OCI-LY7 (cell line): ENCODE measurements at regions not wholly inside any gene's neighbourhood (a gene's known extent, or its start where the extent isn't known, plus 50 kb on each side); places are given as distances from the start of the nearest gene placed in this dataset.

ENCODE experiments used
- BruUV-seq: library from RNA; stranded (reverse); fragments of 400-500 nt; replicated peaks from 2 replicates; lab custom pipeline; 2021; lab: Mats Ljungman, UMichigan
- CTCF ChIA-PET: fragments of 300-600 bp; sonication (Branson Sonifier 250); formaldehyde crosslinking; loops from one replicate; lab custom pipeline; 2022; ENCODE audit warnings: antibody characterized with exemption; ENCODE audit not compliant: unreplicated experiment; lab: Charles Lee
- POLR2A ChIA-PET: fragments of 300-600 bp; sonication (Branson Sonifier 250); formaldehyde crosslinking; loops from one replicate; lab custom pipeline; 2022; ENCODE audit warnings: antibody characterized with exemption; lab: Charles Lee
- DNase-seq: peaks from one replicate; pipeline ENCODE4 v3.0.0-alpha.2; 2015; ENCODE audit warnings: low spot score
- H2AFZ ChIP-seq: fragments of 200-600 bp; sonication (generic), shearing (Covaris generic); 2 replicates; pipeline ENCODE4 v1.6.1; 2014; ENCODE audit warnings: mild to moderate bottlenecking, antibody characterized with exemption, low read length, moderate library complexity
- H3K27ac ChIP-seq: fragments of 200-600 bp; sonication (generic); 2 replicates; pipeline ENCODE4 v1.5.1; 2014; ENCODE audit warnings: mixed run types, low read depth, mild to moderate bottlenecking, moderate library complexity, low read length, inconsistent platforms; ENCODE audit not compliant: poor library complexity, severe bottlenecking
- H3K36me3 ChIP-seq: fragments of 200-600 bp; sonication (generic); 2 replicates; pipeline ENCODE4 v1.6.1; 2014; ENCODE audit warnings: mild to moderate bottlenecking, antibody characterized with exemption, low read length, moderate library complexity, mixed read lengths; ENCODE audit not compliant: insufficient read depth
- H3K4me1 ChIP-seq: fragments of 200-600 bp; sonication (generic); 2 replicates; pipeline ENCODE4 v1.5.1; 2014; ENCODE audit warnings: mild to moderate bottlenecking, low read length; ENCODE audit not compliant: insufficient read depth, poor library complexity, severe bottlenecking
- H3K4me2 ChIP-seq: fragments of 200-600 bp; sonication (generic); 2 replicates; pipeline ENCODE4 v1.6.1; 2014; ENCODE audit warnings: mild to moderate bottlenecking, low read length
- H3K4me3 ChIP-seq: fragments of 200-600 bp; sonication (generic); 2 replicates; pipeline ENCODE4 v1.5.1; 2014; ENCODE audit warnings: mild to moderate bottlenecking, low read depth, low read length; ENCODE audit not compliant: poor library complexity, severe bottlenecking
- H3K79me2 ChIP-seq: fragments of 200-600 bp; sonication (generic); 2 replicates; pipeline ENCODE4 v1.6.1; 2016; ENCODE audit warnings: low read depth, mild to moderate bottlenecking, low read length, moderate library complexity, mixed read lengths; ENCODE audit not compliant: insufficient read depth
- H3K9me2 ChIP-seq: fragments of 200-600 bp; sonication (generic); 2 replicates; pipeline ENCODE4 v1.6.1; 2016; ENCODE audit warnings: mild to moderate bottlenecking, low read length, mixed read lengths; ENCODE audit not compliant: insufficient read depth
- H3K9me3 ChIP-seq: fragments of 200-600 bp; sonication (generic); 2 replicates; pipeline ENCODE4 v1.6.1; 2014; ENCODE audit warnings: mild to moderate bottlenecking, mixed run types, low read length, mixed read lengths
- H4K20me1 ChIP-seq: fragments of 200-600 bp; sonication (generic); 2 replicates; pipeline ENCODE4 v1.6.1; 2014; ENCODE audit warnings: mild to moderate bottlenecking, antibody characterized with exemption, low read length, moderate library complexity, mixed read lengths; ENCODE audit not compliant: insufficient read depth
- EZH2phosphoT487 ChIP-seq: fragments of 200-600 bp; sonication (generic); IDR thresholded peaks from 2 replicates; pipeline ENCODE4 v1.6.1; 2018; ENCODE audit warnings: low read depth, borderline replicate concordance, mild to moderate bottlenecking, mixed run types, antibody characterized with exemption, low read length, moderate library complexity, mixed read lengths
- intact Hi-C: fragments of 100-400 bp; cut with micrococcal nuclease; formaldehyde crosslinking; loops from one replicate; pipeline ENCODE4 v1.10.0; 2022; ENCODE audit not compliant: unreplicated experiment
- TF ChIP-seq, protein P1 (sequence below): fragments of 200-600 bp; sonication (generic); conservative IDR thresholded peaks from 2 replicates; pipeline ENCODE4 v1.5.1; 2014; ENCODE audit warnings: mild to moderate bottlenecking, antibody characterized with exemption, low read length, moderate library complexity, mixed read lengths

DNA sequence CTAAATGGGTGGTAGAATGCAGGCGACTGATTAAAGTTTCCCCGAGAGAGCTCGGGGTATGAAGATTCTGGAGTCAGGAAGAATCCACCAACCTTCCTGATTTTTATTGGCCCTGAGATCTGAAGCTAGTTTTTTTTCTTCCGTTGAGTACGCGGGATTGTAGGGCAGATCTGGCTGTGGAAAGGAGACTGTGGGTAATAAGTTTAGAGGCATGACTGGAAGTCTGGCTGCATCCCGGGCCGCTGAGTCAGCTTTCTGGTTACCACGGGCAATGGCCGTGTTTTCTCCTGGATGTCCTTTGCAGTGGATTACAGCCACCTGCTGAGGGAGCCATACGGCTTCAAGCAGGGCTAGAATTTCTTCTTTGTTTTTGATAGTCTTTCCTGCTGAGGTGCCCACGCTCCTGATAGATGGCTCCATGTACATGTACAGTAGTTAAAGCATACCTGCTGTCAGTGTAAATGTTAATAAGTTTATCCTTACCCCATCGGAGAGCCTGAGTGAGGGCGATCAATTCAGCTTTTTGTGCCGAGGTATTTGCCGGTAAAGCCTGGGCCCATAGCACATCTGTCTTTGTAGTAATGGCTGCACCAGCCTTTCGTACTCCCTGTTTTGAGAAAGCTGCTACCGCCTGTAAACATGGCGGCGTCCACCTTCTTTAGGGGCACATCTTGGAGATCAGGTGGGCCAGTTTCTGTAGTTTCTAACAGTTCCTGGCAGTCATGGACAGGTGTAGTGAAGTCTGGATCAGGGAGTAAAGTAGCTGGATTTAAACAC is 154.0 kb downstream of the TRIM27 start:
- H3K4me3 ChIP-seq: no peak overlapping the region
- ChIA-PET CTCF (interaction anchor here (0.6 to 1.0 kb wide), 2 partner anchors 42 to 69 kb away, joined by 3 read pairs; no protein-coding TSS in a partner anchor), POLR2A (interaction anchor here (0.6 to 1.0 kb wide), 2 partner anchors 23 to 203 kb away, joined by 3 read pairs; no protein-coding TSS in a partner anchor)
- 0 out of 2 replicates have a peak overlapping the region, but pooled peaks have one; percentile 11 for H2AFZ ChIP-seq
- no peaks in the 10 kb centered on the region for H4K20me1 ChIP-seq
- H3K4me1 ChIP-seq: no peaks in the 10 kb centered on the region
- H3K27ac ChIP-seq: no peak overlapping the region
- H3K9me3 ChIP-seq: no peaks in the 10 kb centered on the region
- no peaks in the 10 kb centered on the region for H3K79me2 ChIP-seq
- no peaks in the 10 kb centered on the region for H3K9me2 ChIP-seq
- no peaks in the 10 kb centered on the region for H3K36me3 ChIP-seq
- DNase-seq: no peak
- intact Hi-C loops: loop anchor here (5.0 kb wide), 1 partner anchor 67 kb away; no protein-coding TSS in a partner anchor
- H3K4me2 ChIP-seq: no peak overlapping the region
- no TSS peak for BruUV-seq
- TF ChIP-seq, protein P1, sequence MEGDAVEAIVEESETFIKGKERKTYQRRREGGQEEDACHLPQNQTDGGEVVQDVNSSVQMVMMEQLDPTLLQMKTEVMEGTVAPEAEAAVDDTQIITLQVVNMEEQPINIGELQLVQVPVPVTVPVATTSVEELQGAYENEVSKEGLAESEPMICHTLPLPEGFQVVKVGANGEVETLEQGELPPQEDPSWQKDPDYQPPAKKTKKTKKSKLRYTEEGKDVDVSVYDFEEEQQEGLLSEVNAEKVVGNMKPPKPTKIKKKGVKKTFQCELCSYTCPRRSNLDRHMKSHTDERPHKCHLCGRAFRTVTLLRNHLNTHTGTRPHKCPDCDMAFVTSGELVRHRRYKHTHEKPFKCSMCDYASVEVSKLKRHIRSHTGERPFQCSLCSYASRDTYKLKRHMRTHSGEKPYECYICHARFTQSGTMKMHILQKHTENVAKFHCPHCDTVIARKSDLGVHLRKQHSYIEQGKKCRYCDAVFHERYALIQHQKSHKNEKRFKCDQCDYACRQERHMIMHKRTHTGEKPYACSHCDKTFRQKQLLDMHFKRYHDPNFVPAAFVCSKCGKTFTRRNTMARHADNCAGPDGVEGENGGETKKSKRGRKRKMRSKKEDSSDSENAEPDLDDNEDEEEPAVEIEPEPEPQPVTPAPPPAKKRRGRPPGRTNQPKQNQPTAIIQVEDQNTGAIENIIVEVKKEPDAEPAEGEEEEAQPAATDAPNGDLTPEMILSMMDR: peak; percentile 44
- no peak for TF ChIP-seq EZH2phosphoT487

DNA sequence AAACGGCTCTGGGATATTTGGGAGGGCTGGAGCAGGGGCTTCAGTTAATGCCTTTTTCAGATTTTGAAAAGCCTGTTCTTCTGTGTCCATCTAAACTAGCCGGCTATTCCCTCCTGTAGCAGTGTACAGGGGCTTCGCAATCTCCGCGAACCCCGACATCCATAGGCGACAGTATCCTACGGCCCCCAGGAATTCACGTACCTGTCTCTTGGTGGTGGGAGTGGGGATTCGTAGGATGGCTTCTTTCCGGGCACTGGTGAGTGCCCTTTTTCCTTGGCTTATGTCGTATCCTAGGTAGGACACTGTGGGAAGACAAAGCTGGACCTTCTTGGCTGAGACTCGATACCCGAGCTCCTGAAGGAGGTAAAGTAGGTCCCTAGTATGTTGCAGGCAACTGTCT is 153.1 kb downstream of the TRIM27 start:
- ChIA-PET POLR2A (no interaction called here), CTCF (no interaction called here)
- Histone ChIP-seq H3K27ac (no peak overlapping the region), H3K9me3 (no peaks in the 10 kb centered on the region), H3K9me2 (no peaks in the 10 kb centered on the region), H3K4me3 (no peak overlapping the region), H3K36me3 (no peaks in the 10 kb centered on the region), H3K79me2 (no peaks in the 10 kb centered on the region), H3K4me1 (no peaks in the 10 kb centered on the region), H3K4me2 (no peak overlapping the region), H4K20me1 (no peaks in the 10 kb centered on the region), H2AFZ (no peak overlapping the region)
- no peak for TF ChIP-seq EZH2phosphoT487
- TF ChIP-seq, protein P1: no peak
- no TSS peak for BruUV-seq
- no peak for DNase-seq
- intact Hi-C loops: loop anchor here (5.0 kb wide), 1 partner anchor 67 kb away; no protein-coding TSS in a partner anchor
